ENCODE measurements at regions not wholly inside any gene's neighbourhood (a gene's known extent, or its start where the extent isn't known, plus 50 kb on each side); places are given as distances from the start of the nearest gene placed in this dataset.

DNA sequence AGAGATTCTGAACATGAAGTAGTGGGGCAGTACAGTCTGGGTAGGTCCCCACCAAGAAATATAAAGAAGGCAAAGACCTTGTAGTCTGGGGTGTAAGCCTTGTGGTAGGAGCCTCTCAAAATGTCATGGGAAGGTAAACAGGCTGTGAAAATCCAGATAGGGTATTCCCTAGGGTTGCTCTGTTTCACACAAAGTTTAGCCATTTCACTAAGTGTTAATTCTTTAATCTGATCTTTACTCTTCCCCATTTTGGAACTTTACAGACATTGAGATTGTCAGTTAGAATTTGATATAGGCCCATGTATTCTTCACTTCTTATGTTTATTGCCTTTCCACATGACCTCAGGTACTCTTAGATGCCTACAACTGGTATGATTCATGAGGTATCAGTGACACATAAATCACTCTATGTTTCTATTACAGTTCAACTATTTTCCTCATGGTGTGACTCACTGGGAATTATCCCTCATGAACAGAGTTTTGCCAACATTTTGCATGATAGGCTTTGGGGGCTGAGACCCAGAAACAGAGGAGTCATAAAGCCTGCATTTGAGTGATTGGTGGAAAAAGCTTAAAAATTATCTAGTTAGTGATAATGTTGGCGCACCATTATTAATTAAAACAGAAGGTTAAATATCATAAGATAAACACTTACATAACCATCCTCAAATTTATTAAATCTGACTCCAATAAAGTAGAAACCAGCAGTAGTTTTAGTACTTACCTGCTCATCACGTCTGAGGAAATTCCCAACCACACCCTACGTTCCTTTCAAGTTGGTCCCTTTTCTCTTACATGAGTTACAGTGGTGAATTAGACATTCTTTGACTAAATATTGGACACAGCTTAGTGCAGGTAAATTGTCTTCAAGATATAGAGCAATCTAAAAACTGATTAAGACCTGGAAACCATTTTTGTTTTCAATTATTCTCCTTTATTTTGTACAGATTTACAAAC is 399.8 kb upstream of the MEF2C start:
- DNase-seq: no peak

DNA sequence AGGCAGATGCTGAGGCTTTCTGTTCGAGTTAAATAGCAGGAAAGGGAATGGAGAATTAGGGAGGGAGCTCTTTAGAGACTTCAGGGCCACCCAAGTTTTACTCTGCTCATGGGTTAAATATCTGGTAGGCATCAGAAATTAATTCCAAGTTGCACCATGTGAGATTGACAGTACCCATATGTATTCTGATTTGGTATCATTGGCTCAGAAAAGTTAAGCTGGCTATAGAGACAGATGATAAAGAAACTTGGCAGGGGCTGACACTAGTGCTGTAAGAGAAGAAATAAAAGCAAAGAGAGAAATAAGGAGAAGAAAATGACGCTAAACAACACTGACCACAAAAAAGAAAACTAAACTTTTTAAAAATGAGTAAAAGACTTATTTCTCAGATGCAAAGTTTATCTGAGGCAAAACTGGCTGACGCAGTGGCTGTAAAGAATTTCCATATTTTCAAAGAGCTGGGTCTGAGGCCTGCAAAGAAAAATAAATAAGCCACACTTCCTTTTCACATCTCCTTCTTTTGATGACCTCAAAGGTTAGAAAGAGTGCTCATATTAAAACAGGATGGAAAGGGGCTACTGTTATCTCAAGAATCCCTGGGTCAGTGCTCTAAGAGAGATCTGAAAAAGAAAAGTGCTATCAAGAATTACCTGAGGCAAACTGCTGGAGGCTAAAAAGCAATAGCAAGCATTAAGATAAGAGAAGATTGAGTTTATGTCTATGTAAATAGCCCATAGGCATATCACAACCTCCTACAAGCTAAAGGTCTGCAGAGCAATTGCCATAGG is 399.0 kb upstream of the MEF2C start:
- DNase-seq: no peak

GRCh38 chr5:89281211-89281610 is 398.2 kb upstream of the MEF2C start:
- DNase-seq: no peak

- DNase-seq: no peak
Observed at GRCh38 chr5:89280103-89281037, 397.4 kb upstream of the MEF2C start.

- no peak for DNase-seq
Observed at GRCh38 chr5:89279391-89280036, 396.5 kb upstream of the MEF2C start.

DNA sequence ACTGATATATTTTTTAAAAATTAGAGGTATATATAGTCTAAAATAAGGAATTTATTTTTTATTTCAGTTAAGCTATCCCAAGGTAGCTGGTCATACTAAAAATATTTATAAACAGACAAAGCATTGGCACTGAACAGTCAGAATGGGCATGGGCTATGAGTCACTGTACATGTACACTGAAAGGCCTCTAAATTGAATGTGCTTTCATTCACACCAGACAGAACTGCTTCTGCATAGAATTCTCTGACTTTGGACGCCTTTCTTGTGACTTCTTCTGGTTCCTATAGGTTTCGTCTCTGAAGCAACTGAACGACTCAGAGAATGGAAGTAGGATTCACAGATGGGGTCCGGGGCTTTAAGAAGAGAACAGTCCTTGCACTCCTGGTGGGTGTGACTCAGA is 394.8 kb upstream of the MEF2C start:
- no peak for DNase-seq

DNA sequence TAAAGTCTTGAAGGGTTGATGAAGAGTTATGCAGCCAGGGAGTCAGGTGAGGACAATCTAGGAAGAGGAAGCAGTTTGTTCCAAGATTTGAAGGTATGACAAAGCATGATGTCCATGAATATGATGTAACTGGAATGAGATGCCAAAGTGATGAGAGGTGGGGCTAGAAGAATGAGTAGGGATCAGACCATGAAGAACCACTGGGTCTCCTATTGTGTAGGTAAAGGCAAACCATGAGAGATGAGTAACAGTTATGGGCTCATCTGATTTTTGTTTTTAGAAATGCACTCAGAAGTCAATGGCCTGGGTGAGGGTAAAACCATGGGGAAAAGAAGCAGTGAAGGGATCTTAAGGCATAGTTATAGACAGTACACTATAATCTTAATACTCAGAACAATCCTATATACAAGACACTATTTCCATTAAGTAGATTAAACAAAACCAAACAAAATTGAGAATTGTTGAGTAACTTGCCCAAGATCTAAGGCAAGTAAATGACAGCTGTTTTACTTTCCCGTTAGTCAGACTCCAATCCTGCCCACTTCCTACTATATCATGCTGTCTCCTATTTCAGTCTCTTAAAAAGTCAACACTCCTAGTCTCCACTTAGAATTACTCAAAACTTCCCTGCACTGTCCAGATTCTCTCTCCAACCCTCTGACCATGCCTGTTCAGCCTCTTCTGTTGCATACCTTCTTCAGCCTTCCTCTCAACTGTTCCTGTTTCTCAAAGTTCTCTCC is 393.8 kb upstream of the MEF2C start:
- no peak for DNase-seq

DNA sequence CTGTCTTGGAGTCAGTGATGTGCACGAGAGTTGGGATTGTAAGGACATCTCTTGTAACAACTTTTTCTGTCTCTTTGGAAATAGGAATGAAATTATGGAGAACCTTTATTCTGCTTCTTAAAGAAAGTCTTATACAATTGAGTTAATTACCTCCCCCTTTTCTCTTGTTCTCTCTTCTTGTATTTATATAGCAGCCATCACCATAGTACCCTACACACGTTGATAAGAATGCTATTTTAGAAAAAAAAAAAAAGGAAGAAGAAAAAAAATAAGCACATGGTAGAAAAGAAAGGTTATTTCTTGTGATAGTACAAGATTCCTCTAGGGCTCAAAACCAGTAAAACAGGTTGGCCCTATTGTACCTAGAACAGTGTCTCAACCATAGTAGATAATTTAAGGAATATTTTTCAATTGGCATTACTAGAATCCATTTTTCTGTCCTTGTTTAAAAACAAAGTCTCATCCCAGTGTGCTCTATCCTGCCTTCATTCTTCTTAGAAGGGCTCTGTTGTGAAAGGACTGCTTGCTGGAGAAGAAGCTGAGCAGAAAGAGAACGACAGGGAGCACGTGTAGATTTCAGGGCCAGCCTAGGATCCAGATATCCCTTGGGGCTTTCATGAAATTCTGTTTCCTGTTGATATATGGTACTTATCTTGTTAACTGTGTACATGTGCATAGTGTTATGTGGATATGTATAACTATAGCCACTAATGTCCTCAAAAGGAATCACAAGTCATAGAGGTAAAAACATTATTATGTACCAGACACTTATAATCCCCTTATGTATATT is 392.3 kb upstream of the MEF2C start:
- no peak for DNase-seq

GRCh38 chr5:89273289-89273688 is 390.3 kb upstream of the MEF2C start:
- DNase-seq: no peak

GRCh38 chr5:89270901-89271300 is 387.9 kb upstream of the MEF2C start:
- DNase-seq: no peak

GRCh38 chr5:89269721-89270120 is 386.7 kb upstream of the MEF2C start:
- no peak for DNase-seq

GRCh38 chr5:89268460-89268859 is 385.5 kb upstream of the MEF2C start:
- DNase-seq: no peak

DNA sequence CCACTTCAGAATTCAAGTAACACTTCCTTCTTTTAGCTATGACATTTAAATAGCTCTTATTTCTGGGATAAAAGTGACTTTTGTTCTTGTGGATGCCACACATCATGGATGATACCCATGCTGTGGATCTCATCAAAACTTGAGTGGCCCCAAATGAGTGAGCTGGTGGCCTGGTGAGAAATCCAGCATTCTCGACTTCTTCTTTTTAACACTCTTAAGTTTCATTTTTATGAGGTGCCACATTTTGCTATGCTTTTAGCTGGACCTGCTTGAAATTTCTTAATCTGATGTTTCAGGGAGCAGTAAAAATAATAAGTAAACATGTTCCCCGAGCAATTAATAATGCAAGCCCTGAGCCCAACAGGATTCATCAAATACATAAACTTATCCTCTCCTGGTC is 384.8 kb upstream of the MEF2C start:
- DNase-seq: no peak

- DNase-seq: no peak
Observed at GRCh38 chr5:89265511-89266179, 382.7 kb upstream of the MEF2C start.

GRCh38 chr5:89263846-89264245 is 380.9 kb upstream of the MEF2C start:
- no peak for DNase-seq

- DNase-seq: no peak
Observed at GRCh38 chr5:89262030-89262429, 379.0 kb upstream of the MEF2C start.

GRCh38 chr5:89260254-89260653 is 377.3 kb upstream of the MEF2C start:
- DNase-seq: no peak

GRCh38 chr5:89255845-89256463 is 373.0 kb upstream of the MEF2C start:
- DNase-seq: no peak

- DNase-seq: no peak
Observed at GRCh38 chr5:89253666-89254352, 370.8 kb upstream of the MEF2C start.
